Stimulated activated naive CD8-positive, alpha-beta T cell treated with anti-CD3 and anti-CD28 coated beads, Interleukin-15, Interleukin-2, amounts not matched to agents 100 U/mL and 50 U/mL, for 24 hours (primary cell): ENCODE measurements at regions not wholly inside any gene's neighbourhood (a gene's known extent, or its start where the extent isn't known, plus 50 kb on each side); places are given as distances from the start of the nearest gene placed in this dataset.
"Not testable (repeated sequence)": the region's sequence is repeated elsewhere in the genome, so short reads cannot be mapped to it uniquely, and the experiment has no call there.

Experiments used
- ATAC-seq: fragments of 150-1000 bp; cut with Tn5 transposase; one replicate; pipeline ENCODE4 v1.10.0; 2021
- DNase-seq: peaks from one replicate; pipeline ENCODE4 v3.0.0; 2021

- ATAC-seq (no peak), DNase-seq (no peak)
Measured at GRCh38 chr10:6813856-6814255, 233.8 kb upstream of the PRKCQ start.

DNA sequence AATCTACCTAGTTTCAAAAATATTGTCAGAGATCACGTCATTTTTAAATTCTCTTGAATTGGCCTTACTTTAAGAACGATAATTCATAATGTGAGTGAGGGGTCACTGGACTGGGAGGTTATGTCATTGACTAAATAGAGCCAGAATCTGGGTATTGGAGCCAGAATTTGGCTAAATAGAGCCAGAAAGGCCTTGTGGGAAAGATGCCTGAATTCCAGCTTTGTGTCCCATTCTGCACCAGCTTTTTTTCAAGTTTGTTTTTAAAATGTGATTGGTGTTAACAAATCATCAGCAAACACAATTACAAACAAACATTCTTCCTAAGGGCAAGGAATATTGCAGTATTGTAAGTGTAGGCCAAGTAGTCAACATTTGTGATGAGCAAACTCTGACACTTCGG lies 233.2 kb upstream of the PRKCQ start:
- DNase-seq, result no peak
- ATAC-seq, result no peak

GRCh38 chr10:6811153-6811552 lies 231.1 kb upstream of the PRKCQ start:
- DNase-seq (no peak), ATAC-seq (no peak)

DNA sequence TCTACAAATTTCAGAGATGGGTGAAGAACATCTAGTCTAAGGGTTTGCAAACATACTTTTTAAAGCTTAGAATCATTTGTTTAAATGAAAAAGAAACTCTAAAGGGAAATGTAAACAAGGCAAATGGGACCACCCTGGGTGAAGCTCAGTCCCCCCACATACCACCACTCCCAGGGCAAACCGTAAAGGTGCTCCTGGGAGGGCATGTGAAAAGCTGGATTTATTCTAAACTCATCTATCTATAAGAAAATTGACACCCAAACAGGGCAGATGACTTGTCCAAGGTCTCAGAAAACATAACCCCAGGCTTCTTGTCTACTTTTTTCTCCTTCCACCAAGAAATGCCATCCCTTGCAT lies 223.3 kb upstream of the PRKCQ start:
- no peak for DNase-seq
- ATAC-seq, result no peak

DNA sequence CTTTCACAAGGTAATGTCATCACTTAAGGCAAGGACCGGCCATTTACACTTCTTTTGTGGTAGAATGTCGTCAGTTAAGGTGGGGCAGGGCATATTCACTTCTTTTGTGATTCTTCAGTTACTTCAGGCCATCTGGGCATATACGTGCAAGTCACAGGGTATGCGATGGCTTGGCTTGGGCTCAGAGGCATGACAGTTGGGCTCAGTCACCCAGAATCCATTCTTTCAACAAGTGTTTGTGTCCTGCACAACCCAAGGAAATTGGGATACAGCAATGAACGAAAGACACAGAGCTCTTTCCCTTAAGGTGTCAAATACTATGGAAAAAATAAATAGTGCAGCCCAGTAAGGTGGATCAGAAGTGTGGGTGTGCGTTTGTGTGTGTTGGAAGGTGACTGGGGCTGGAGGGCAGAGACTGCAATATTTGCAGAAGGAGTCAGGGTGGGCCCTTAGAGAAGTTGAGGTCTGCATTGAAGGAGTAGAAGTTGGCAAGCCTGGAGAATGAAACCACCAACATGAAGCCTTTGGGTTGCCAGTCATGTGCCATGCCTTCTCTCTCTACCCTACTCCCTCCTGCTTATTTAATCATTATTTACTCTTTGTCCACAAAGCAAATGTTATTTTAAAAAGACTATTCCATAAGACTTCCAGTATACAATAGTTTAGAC lies 222.8 kb upstream of the PRKCQ start:
- no peak for DNase-seq
- ATAC-seq, result no peak

- ATAC-seq (no peak), DNase-seq (no peak)
Measured at GRCh38 chr10:6796231-6796630, 216.2 kb upstream of the PRKCQ start.

- no peak for DNase-seq
Measured at GRCh38 chr10:6795541-6795940, 215.5 kb upstream of the PRKCQ start.

DNA sequence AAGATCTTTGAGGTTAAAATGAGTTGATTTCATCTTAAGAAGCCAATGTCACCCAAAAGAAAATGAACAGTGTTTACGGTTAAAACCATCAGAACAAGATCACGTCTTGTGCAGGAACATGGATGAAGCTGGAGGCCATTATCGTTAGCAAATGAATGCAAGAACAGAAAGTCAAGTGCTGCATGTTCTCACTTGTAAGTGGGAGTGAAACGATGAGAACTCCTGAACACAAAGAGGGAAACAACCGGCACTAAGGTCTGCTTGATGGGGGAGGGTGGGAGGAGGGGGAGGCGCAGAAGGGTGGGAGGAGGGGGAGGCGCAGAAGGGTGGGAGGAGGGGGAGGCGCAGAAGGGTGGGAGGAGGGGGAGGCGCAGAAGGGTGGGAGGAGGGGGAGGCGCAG lies 214.8 kb upstream of the PRKCQ start:
- ATAC-seq, DNase-seq: not testable (repeated sequence)

More at GRCh38 chr10:6795541-6795940, 215.5 kb upstream of the PRKCQ start:
- no peak for ATAC-seq

- ATAC-seq (no peak), DNase-seq (no peak)
Measured at GRCh38 chr10:6794441-6794840, 214.4 kb upstream of the PRKCQ start.

DNA sequence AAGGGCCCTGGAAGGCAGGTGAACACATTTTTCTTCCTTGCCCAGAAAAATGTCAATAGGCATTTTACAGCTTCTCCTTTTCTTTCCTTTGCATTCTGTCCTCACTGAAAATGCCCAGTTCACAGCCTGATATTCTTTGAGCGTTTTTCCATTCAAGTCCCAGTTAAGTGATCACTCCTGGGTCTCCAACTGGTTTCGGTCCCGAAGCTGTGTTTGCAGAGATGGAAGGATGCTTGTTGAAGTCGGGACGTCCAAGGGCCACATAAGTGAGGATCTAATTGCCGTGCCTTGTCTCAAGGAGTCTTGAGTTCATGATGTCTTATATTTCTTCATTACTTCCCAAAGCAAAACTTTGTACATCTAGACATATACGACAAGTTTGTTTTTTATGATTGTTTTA lies 208.7 kb upstream of the PRKCQ start:
- ATAC-seq (no peak), DNase-seq (no peak)

GRCh38 chr10:6788231-6788630 lies 208.2 kb upstream of the PRKCQ start:
- no peak for DNase-seq
- ATAC-seq, result no peak

GRCh38 chr10:6787718-6788117 lies 207.6 kb upstream of the PRKCQ start:
- ATAC-seq (no peak), DNase-seq (no peak)

DNA sequence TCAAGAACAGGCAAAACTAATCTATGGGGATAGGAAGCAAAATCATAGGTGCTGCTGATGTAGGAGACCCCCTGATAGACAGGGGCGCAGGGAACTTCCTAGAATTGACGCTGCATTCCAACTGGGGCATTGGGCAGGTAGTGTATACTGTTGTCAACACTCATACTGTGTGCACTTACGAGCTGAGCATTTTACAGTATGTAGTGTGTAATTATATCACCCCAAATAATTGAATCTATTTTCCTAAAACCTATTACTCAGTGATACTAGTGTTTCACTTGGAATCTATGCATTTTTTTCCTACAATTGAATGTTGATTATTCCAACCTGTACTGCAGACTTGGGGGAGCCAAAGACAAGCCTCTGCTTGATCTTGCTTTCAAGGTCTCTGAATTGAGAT lies 207.0 kb upstream of the PRKCQ start:
- ATAC-seq (no peak), DNase-seq (no peak)

DNA sequence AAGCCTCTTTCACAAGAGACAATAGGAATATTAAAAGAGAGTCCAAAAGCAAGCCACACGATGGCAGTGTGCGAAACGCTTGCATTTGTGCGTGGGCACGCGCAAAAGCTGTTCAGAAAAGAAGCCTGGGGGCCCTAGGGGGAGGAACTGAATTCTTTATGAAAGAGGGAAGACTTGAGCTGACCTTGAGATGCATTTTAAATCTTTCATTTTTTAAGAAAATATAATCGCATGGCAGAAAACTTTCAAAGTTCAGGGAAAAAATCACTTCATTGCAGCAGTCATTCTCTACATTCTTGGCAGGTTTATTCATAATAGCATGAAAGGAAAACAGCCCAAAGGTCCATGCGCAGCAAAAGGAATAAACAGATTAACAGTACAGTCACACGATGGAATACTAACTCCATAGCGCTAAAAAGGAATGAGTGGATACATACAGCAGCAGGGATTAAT lies 206.5 kb upstream of the PRKCQ start:
- no peak for DNase-seq
- no peak for ATAC-seq

DNA sequence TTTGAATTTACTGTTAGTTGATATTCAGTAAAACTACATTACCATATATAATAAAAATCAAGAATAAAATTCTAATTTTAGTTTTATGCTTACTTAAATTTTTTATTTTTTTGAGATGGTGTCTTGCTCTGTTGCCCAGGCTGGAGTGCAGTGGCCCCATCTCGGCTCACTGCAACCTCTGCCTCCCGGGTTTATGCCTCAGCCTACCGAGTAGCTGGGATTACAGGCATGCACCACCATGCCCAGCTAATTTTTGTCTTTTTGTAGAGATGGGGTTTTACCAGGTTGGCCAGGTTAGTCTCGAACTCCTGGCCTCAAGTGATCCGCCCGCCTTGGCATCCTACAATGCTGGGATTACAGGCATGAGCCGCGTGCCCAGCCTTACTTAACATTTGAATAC lies 204.4 kb upstream of the PRKCQ start:
- ATAC-seq, result not testable (repeated sequence)

DNA sequence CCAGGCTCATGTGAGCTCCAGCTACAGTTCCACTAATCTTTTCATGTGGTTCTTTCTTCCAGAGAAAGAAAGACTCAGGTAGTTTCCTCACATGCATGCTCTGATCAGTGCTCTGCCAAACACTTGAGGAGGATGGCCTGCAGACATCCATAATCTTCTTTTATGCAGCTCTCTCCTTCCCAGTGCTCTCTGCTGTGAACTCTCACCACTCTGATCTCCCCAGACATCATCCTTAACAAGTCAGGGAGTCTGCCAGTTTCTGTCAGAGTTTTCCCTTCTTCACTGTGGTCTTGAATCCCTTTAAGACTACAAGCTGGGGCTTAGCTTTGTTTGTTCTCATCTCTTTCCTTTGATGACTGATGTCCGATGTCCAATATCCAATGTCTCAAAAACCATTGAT lies 203.4 kb upstream of the PRKCQ start:
- ATAC-seq (no peak), DNase-seq (no peak)

More for the DNA sequence above, 204.4 kb upstream of the PRKCQ start:
- not testable (repeated sequence) for DNase-seq

- DNase-seq (no peak), ATAC-seq (no peak)
Measured at GRCh38 chr10:6782378-6782777, 202.3 kb upstream of the PRKCQ start.

DNA sequence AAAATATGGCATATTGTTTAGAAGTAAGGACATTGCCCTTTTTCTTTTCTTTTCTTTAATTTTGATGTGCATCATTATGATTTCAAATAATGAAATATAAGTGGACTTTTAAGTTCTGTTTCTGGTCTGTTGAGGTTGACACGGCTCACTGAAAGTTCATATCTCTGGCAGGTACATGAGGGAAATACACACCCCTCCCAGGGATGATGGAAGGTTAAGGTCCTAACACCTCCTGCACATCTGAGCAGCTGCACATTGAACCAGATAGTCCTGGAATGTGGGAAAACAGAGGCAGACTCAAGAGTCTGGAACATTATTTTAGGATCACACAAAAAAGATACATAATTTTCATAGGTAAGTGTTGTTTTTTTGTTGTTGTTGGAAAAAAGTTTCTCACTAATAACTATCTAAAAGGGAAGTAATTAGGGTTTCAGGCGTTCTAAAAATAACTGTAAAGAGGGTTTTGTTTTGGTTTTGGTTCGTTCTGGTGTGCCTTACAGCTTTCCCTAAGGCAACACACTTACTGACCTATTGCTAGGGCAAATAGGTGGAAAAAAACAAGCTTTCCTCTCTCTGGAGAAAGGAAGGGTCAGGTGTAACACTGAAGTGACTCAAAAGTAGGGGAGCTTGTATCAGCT lies 201.2 kb upstream of the PRKCQ start:
- ATAC-seq, result no peak
- DNase-seq, result no peak

GRCh38 chr10:6780008-6780677 lies 200.1 kb upstream of the PRKCQ start:
- no peak for ATAC-seq
- no peak for DNase-seq

DNA sequence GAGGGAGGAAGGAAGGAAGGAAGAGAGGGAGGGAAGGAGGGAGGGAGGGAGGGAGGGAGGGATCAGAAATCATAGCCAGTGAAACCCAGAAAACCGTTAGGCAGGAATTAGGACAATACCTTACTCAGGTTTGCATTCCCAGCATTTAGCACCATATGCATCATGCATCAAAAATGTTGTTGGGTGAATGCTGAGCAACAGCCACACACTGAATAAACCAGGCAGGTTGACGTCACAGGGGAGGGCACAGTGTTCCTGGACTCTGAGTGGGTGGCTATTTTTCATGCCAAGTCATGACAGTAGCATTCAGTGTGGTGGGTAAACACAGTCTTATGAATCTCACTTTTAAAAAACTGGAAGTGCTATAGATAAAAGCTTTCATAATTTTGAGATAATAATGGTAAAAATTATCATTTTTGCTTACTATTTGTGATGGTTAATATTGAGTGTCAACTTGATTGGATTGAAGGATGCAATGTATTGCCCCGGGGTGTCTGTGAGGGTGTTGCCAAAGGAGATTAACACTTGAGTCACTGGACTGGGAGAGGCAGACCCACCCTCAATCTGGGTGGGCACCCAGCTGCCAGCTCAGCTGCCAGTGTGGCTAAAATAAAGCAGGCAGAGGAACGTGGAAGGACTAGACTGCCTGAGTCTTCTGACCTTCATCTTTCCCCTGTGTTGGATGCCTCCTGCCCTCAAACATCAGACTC lies 199.1 kb upstream of the PRKCQ start:
- no peak for ATAC-seq
- no peak for DNase-seq

GRCh38 chr10:6776170-6776569 lies 196.1 kb upstream of the PRKCQ start:
- no peak for DNase-seq
- no peak for ATAC-seq

DNA sequence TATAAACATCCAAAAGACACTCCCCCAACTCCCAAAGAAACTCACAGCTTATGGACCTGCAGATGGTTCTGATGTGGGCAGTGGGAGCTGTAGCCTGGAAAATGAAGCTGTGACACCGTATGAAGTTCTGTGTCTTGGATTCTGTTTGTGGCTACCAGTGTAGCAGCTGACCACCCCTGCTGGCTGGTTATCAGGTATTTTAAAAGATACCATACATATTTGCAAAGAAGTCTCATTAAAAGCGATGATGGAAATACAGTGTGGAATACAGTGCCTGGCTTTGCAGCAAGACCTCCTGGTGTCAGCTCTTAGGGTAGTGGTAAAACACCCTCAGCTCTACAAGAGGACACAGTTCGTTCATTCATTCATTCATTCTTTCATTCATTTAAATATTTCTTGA lies 194.3 kb upstream of the PRKCQ start:
- no peak for ATAC-seq

GRCh38 chr10:6771331-6771730 lies 191.3 kb upstream of the PRKCQ start:
- DNase-seq (no peak), ATAC-seq (no peak)

More for the DNA sequence above, 194.3 kb upstream of the PRKCQ start:
- no peak for DNase-seq
